ENCODE measurements at regions not wholly inside any gene's neighbourhood (a gene's known extent, or its start where the extent isn't known, plus 50 kb on each side); places are given as distances from the start of the nearest gene placed in this dataset.

- no peak for DNase-seq (ENCODE audit: low read depth in 2 of 2)
Observed at GRCh38 chr10:111885919-111886318, 297.6 kb downstream of the GPAM start.

GRCh38 chr10:111887266-111887665 is 296.3 kb downstream of the GPAM start:
- DNase-seq (ENCODE audit: low read depth in 2 of 2) = no peak

- no peak for DNase-seq (ENCODE audit: low read depth in 2 of 2)
Observed at GRCh38 chr10:111890046-111890445, 293.5 kb downstream of the GPAM start.

- no peak for DNase-seq (ENCODE audit: low read depth in 2 of 2)
Observed at GRCh38 chr10:111916011-111916410, 267.6 kb downstream of the GPAM start.

GRCh38 chr10:111921821-111922220 is 261.7 kb downstream of the GPAM start:
- no peak for DNase-seq (ENCODE audit: low read depth in 2 of 2)

- no peak for DNase-seq (ENCODE audit: low read depth in 2 of 2)
Observed at GRCh38 chr10:111923032-111923431, 260.5 kb downstream of the GPAM start.

- no peak for DNase-seq (ENCODE audit: low read depth in 2 of 2)
Observed at GRCh38 chr10:111926286-111926685, 257.3 kb downstream of the GPAM start.

GRCh38 chr10:111933937-111934336 is 249.6 kb downstream of the GPAM start:
- no peak for DNase-seq (ENCODE audit: low read depth in 2 of 2)

GRCh38 chr10:111934931-111935330 is 248.6 kb downstream of the GPAM start:
- no peak for DNase-seq (ENCODE audit: low read depth in 2 of 2)

GRCh38 chr10:111936143-111936542 is 247.4 kb downstream of the GPAM start:
- DNase-seq (ENCODE audit: low read depth in 2 of 2) = no peak

GRCh38 chr10:111944331-111944730 is 239.2 kb downstream of the GPAM start:
- no peak for DNase-seq (ENCODE audit: low read depth in 2 of 2)

- no peak for DNase-seq (ENCODE audit: low read depth in 2 of 2)
Observed at GRCh38 chr10:111953949-111954348, 229.6 kb downstream of the GPAM start.

- no peak for DNase-seq (ENCODE audit: low read depth in 2 of 2)
Observed at GRCh38 chr10:111954386-111954785, 229.2 kb downstream of the GPAM start.

- no peak for DNase-seq (ENCODE audit: low read depth in 2 of 2)
Observed at GRCh38 chr10:111956841-111957240, 226.7 kb downstream of the GPAM start.

- no peak for DNase-seq (ENCODE audit: low read depth in 2 of 2)
Observed at GRCh38 chr10:111962951-111963350, 220.6 kb downstream of the GPAM start.

GRCh38 chr10:111967116-111967515 is 216.4 kb downstream of the GPAM start:
- no peak for DNase-seq (ENCODE audit: low read depth in 2 of 2)

- DNase-seq (ENCODE audit: low read depth in 2 of 2) = no peak
Observed at GRCh38 chr10:111967547-111967946, 216.0 kb downstream of the GPAM start.

GRCh38 chr10:111968647-111969046 is 214.9 kb downstream of the GPAM start:
- DNase-seq (ENCODE audit: low read depth in 2 of 2) = no peak

- no peak for DNase-seq (ENCODE audit: low read depth in 2 of 2)
Observed at GRCh38 chr10:111970111-111970510, 213.5 kb downstream of the GPAM start.

- no peak for DNase-seq (ENCODE audit: low read depth in 2 of 2)
Observed at GRCh38 chr10:111972109-111972508, 211.5 kb downstream of the GPAM start.

GRCh38 chr10:111973306-111973705 is 210.3 kb downstream of the GPAM start:
- no peak for DNase-seq (ENCODE audit: low read depth in 2 of 2)

GRCh38 chr10:111973826-111974225 is 209.7 kb downstream of the GPAM start:
- no peak for DNase-seq (ENCODE audit: low read depth in 2 of 2)

GRCh38 chr10:111974325-111974724 is 209.2 kb downstream of the GPAM start:
- no peak for DNase-seq (ENCODE audit: low read depth in 2 of 2)

GRCh38 chr10:111976557-111976956 is 207.0 kb downstream of the GPAM start:
- DNase-seq (ENCODE audit: low read depth in 2 of 2) = no peak

GRCh38 chr10:111984057-111984456 is 199.5 kb downstream of the GPAM start:
- DNase-seq (ENCODE audit: low read depth in 2 of 2) = no peak
